ENCODE measurements at regions not wholly inside any gene's neighbourhood (a gene's known extent, or its start where the extent isn't known, plus 50 kb on each side); places are given as distances from the start of the nearest gene placed in this dataset.

- TF ChIP-seq ZNF10 (tag by site-specific recombination; IDR thresholded peaks at IDR 0.05) (no peak), ZNF140 (tag by site-specific recombination; IDR thresholded peaks at IDR 0.05) (0 out of 2 replicates have a peak, but pooled peaks have one; percentile 14), KLF1 (tag by site-specific recombination; IDR thresholded peaks at IDR 0.05) (no peak), GLI2 (tag by site-specific recombination; IDR thresholded peaks at IDR 0.05; ENCODE audit: borderline replicate concordance, low read depth) (no peak), ZNF785 (tag by site-specific recombination; IDR thresholded peaks at IDR 0.05) (no peak)
Observed at GRCh38 chr6:109263873-109264700, 118.2 kb downstream of the CD164 start (continued).

GRCh38 chr6:109262261-109262660 is 120.0 kb downstream of the CD164 start:
- ChIA-PET CTCF (interaction anchor here (1.5 kb wide), 1 partner anchor 21 kb away, joined by 3 read pairs; no protein-coding TSS in a partner anchor), POLR2A (no interaction called here)
- Histone ChIP-seq H3K4me3 (ENCODE audit: low read depth, low read length) (no peak overlapping the region), H3K27ac (ENCODE audit: extremely low read depth, low read depth, low read length) (no peak overlapping the region), H3K9me3 (ENCODE audit: control insufficient read depth, insufficient read depth, low read depth, low read length) (no peaks in the 10 kb centered on the region), H3K4me1 (ENCODE audit: control insufficient read depth, insufficient read depth, low read length) (no peaks in the 10 kb centered on the region), H3K36me3 (ENCODE audit: control insufficient read depth in 2 of 2, insufficient read depth in 1 of 2, low read length in 2 of 2) (peaks cover 0 to 74% of the 10 kb centered on the region in 2 experiments; a peak in 1 of 3 replicates)
- TF ChIP-seq TSHZ1 (tag by site-specific recombination; IDR thresholded peaks at IDR 0.05; ENCODE audit: borderline replicate concordance) = no peak
- no peak for TF ChIP-seq ZNF157 (tag by site-specific recombination; IDR thresholded peaks at IDR 0.05)
- no peak for TF ChIP-seq ZNF501 (tag by site-specific recombination; IDR thresholded peaks at IDR 0.05)
- no peak for TF ChIP-seq REPIN1 (tag by site-specific recombination; IDR thresholded peaks at IDR 0.05; ENCODE audit: low read depth)

GRCh38 chr6:109261811-109262210 is 120.5 kb downstream of the CD164 start:
- POLR2A ChIA-PET = no interaction called here

More at GRCh38 chr6:109261811-109262210, 120.5 kb downstream of the CD164 start:
- CTCF ChIA-PET = interaction anchor here (1.5 kb wide), 1 partner anchor 20 kb away, joined by 3 read pairs; no protein-coding TSS in a partner anchor
- no peaks in the 10 kb centered on the region for H3K9me3 ChIP-seq (ENCODE audit: control insufficient read depth, insufficient read depth, low read depth, low read length)
- H3K36me3 ChIP-seq (ENCODE audit: control insufficient read depth in 2 of 2, insufficient read depth in 1 of 2, low read length in 2 of 2) = peaks cover 0 to 72% of the 10 kb centered on the region in 2 experiments; a peak in 1 of 3 replicates
- TF ChIP-seq ZNF274 (IDR thresholded peaks at IDR 0.05; ENCODE audit: low read length) (no peak), ZNF274 (tag by site-specific recombination; IDR thresholded peaks at IDR 0.05; ENCODE audit: borderline replicate concordance) (no peak), SP2 (tag by site-specific recombination; IDR thresholded peaks at IDR 0.05) (no peak), MEIS1 (CRISPR knock-in tag; IDR thresholded peaks at IDR 0.05; ENCODE audit: borderline replicate concordance) (no peak), ZNF544 (tag by site-specific recombination; IDR thresholded peaks at IDR 0.05) (no peak), TSHZ1 (tag by site-specific recombination; IDR thresholded peaks at IDR 0.05; ENCODE audit: borderline replicate concordance) (no peak), ZNF311 (tag by site-specific recombination; IDR thresholded peaks at IDR 0.05; ENCODE audit: borderline replicate concordance) (no peak), KLF8 (tag by site-specific recombination; IDR thresholded peaks at IDR 0.05) (no peak), ZNF837 (tag by site-specific recombination; IDR thresholded peaks at IDR 0.05) (no peak), ZNF473 (tag by site-specific recombination; IDR thresholded peaks at IDR 0.05) (no peak), ZNF426 (tag by site-specific recombination; IDR thresholded peaks at IDR 0.05) (no peak), ZNF341 (tag by site-specific recombination; IDR thresholded peaks at IDR 0.05; ENCODE audit: low read depth) (no peak)
- no peak overlapping the region for H3K27ac ChIP-seq (ENCODE audit: extremely low read depth, low read depth, low read length)
- H3K4me3 ChIP-seq (ENCODE audit: low read depth, low read length) = no peak overlapping the region
- no peaks in the 10 kb centered on the region for H3K4me1 ChIP-seq (ENCODE audit: control insufficient read depth, insufficient read depth, low read length)
